OCI-M2 (cell line): ENCODE measurements at regions not wholly inside any gene's neighbourhood (a gene's known extent, or its start where the extent isn't known, plus 50 kb on each side); places are given as distances from the start of the nearest gene placed in this dataset.

Experiments
- DNase-seq: peaks from one replicate; lab custom pipeline; 2025; ENCODE audit not compliant: unreplicated experiment; lab: John Stamatoyannopoulos, UW

DNA sequence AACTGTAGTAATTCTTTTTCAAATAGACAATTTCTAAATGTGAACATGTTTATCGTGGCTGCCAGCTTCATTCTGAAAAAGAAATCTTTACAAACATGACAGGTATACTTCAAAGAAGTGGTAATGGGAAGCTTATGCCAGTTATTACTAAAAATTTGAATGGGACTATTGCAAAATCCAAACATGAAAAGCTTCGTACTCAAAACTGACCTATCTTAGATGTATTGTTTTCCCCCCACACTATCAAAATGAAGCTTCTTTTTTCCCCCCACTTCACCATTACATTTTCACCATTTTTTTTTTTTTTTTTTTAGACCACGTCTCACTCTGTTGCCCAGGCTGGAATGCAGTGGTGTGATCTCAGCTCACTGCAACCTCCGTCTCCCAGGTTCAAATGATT is 50.4 kb upstream of the SERTAD2 start:
- no peak for DNase-seq

DNA sequence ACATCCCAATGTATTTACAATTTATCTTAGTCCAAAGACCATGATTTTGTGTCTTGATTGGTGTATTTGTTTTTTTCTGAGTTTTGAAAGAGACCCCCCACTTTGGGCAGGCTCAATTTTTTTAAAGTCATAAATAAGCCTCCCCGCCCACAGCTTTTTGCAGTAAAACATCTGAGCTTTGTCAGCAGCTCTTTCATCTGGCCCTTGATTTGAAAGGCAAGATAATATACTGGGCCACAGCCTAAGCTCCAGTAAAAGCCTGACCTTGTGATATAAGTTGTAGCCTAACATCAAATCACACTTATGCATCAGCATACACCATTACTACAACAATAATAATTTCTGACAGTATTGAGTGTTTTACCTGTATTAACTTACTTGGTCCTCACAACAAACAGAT is 51.3 kb upstream of the SERTAD2 start:
- DNase-seq = no peak

DNA sequence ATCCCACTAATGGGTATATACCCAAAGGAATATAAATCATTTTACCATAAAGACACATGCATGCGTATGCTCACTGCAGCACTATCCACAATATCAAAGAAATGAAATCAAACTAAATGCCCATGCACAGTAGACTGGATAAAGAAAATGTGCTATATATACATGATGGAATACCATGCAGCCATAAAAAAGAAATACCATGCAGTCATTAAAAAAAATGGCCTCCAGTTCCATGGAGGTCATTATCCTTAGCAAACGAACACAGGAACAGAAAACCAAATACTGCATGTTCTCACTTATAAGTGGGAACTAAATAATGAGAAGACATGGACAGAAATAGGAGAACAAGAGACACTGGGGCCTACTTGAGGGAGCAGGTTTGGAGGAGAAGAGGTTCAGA is 53.6 kb upstream of the SERTAD2 start:
- no peak for DNase-seq

DNA sequence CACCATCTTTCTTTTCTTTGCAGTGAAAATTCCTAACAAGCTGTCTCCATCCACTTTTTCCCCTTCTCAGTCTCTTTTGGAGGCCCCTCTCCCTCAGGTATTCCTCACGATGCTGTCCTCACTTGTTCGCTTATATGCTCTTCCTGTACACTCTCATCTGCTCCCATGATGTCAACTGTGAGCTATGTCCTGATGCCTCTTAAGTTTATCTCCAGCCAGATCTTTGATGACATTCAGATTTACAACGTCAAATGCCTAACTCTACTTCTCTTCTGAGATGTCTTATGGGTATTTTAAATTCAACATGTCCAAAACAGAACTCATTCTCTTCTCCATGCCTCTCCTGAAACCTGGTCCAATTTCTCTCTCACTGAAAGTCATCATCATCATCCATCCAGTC is 55.1 kb upstream of the SERTAD2 start:
- no peak for DNase-seq

DNA sequence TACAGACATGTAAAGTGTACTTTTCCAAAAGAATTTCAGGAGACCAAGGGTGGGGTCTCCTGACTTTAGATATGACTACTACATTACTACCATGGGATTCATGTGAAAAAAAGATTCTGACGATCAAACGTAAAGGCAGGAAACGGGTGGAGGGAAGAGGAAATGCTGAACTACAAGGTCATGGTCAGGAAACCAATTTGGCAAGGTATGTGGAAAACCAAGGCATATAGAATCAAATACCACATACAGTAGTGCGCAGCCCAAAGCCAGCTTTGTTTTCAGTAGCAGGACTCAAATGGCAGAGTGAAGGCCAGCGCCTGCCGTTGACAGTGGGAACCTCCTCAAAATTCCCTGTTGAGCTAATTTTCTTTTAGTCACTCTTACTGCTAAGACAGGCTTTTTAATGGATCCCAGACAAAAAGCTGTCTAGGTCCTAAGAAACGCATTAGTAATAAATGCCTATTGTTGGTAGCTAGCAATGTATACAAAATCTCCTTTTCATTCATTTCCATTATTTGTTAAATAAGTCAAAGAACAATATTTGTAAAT is 57.6 kb upstream of the SERTAD2 start:
- no peak for DNase-seq

DNA sequence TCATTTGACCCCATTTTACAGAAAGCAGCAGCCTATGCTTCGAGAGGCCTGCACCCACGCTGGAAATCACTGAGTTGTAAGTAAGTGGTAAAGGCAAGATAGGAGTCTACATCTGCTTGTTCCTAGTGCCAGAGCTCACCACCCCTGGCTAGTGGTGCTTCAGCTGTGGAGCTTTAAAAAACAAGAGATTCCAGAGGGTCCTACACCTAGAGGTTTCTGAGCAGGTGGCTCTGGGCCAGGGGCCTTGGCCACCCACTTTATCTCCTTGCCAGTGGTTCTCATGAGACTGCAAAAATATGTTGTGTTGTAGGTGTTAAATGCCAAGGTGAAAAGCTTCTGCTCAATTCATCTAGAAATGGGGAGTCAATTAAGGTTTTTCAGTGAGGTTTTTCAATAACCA is 60.0 kb upstream of the SERTAD2 start:
- no peak for DNase-seq

DNA sequence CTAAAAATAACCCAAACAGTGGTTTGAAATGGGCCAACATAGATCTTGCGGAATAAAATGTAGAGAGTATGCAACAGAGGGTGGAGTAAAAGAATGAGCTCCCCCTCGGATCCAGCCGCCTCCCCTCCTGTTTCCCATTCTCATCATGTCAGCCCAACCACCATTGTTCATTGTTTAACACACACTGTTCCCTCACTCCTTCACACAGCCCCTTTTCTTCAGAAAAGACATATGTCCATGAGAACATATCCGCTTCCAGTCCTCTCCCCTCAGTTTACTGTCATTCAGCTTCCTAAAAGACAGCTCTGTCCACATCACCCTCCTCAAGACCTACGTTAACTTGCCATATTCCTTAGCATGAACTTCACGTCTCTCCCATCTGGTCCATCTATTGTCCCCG is 62.9 kb upstream of the SERTAD2 start:
- no peak for DNase-seq

DNA sequence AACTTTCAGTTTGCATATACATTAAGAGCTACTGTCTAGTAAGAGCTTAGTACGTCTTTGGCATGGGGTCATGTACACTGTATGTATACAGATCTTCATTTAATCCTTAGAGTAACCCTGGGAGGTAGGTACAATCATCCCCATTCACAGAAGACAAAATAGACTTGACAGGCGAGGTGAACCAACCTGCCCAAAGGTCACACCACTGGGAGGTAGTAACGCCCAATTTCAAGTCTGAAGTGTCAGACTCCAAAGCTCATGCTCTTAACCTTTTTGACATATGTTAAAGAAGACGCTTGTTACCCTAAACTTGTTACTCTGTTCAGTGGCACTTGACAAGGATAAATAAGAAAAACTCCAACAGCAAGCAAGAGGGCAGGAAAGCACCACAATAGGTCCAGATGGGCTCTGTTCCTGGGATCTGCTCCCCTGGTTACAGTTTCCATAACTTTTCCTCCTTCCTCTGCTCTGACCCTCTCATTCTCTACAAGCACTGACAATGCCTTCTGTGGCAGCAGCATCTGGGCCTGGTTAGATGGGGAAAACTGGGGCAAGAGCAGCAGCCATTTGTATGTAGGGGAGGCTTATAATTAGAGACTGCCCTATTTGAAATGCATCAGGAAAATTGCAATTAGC is 64.7 kb upstream of the SERTAD2 start:
- DNase-seq = no peak

DNA sequence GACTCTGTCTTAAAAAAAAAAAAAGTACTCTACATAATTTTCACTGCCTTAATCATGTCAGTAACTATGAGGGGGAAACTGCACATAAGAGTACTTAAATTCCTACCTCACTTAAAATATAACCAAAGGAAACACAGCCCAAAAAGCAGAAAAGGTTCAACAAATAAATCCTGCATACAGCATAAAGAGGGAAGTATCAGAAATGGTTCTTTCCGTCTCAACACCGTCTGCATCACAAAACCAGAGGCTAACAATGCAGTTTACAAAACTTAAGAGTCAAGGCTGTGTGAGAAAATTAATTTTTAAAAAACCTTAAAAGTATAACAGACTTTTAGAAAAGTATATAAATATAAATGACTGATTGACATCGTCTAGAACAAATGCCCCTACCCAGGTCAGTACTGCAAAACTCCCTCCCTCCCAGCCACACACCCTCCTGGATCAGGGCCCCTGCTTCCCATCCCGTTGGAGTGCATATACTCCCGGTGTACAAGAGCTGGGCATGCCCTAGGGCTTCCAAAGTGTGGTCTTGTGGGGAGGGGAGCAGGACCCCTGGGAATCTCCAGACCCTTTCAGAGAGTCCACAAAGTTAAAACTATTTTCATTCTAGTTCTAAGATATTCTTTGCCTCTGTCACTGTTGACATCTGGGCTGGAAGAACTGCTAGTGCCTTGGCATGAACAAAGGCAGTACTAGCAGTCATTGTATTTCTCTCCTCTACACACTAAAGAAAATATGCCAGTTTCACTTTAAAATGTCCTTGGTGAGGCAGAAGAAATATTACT is 67.0 kb upstream of the SERTAD2 start:
- DNase-seq = no peak

DNA sequence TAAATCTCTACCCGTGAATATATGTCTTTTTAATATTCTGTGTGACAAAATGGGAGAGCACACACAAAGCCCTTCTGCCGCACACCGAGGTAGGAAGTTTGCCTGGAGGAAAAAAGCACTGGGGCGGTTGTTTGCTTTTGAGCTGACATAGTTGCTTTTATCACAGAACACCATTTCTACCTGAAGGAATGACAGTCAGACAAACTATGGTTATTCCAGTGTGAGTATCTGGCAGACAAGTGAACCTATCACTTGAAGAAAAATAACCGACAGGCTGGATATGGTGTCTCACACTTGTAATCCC is 67.6 kb upstream of the SERTAD2 start:
- DNase-seq = no peak

DNA sequence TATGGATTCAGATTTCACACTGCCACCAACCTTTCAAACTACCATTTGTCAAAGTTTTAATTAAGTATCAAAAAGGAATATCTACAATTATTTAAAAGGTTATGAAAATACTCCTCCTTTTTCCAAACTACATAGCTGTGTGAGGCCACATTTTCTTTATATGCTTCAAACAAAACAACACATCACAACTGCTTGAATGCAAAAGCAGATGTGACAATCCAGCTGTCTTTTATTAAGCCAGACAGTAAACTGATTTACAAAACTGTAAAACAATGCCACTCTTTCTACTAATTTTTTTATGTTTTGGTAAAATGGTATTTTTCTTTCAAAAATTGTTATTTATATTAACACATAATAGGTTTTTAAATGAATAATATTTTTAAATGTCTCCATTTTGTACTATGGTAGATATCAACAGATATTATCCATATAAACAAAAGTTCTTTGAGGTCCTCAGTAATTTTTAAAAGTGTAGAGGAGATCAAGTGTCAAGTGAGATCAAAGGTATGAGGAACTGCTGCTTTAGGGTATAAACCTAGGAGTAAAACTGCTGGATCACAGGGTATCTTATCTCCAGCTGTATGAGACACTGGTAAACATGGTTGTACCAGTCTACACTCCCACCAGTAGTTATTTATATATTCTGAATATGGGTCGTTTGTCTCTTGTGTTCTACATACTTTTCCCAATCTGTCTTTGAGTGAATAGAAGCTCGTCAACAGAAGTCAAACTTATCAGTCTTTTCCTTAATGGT is 68.8 kb upstream of the SERTAD2 start:
- DNase-seq = no peak

DNA sequence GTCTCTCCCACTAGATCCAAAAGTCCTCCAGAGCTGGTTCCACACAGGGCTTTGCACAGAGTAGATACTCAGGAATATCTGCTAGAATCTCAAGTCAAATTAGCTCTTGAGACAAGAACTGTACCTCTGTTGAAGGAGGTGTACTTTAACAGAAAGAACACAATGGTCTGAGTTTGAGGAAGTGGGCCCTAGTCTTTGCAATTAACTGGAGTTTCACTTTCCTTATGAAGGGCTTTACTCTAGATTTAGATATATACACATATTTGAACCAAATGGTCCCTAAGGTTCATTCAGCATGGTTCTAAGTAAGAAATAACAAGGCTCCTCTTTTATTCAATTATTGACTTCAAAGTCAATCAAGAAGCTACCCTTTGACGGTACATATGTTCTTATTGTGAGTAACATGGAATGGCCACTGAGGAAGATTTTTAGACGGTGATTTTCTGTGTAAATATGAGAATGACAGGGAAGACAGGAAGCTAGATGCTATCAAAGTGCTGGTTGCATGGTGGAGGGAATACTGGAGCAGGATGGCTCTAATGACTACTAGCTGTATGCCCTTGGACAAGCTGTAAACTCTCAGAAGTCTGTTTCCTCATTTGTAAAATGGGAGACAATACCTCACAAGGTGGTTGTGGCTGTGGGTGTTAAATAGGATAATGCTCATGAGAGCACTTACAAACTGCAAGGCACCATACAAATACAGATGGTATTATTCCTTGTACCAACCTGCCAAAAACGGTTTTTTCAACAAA is 73.5 kb upstream of the SERTAD2 start:
- no peak for DNase-seq

DNA sequence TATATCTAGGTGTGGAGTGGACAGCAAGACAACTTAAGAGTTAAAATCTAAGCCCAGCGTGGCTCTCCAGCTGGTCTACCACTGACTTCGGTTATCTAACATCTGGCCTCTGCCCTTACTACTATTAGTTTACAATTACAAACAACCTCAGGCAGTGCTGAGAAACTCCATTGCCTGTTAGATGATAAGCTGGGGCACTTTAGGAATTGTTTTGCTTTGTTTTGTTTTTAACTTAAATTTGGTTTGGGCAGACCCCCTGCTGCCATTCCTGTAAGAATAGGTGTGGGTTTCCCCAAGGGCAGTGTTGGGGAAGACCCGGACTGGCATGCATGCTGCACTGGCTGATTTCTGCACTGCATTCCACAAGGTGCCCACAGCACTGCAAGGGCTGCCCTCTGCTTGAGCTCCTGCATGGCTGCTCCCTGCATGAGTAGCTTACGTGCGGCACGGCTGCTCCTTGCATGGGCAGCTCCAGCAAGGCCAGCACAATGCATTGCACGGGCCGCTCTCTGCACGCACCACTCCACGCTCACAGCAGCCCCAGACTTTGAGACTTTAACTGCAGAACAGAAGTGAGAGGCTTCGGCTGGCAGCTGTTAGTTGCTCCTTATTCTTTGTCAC is 74.2 kb upstream of the SERTAD2 start:
- DNase-seq = no peak

DNA sequence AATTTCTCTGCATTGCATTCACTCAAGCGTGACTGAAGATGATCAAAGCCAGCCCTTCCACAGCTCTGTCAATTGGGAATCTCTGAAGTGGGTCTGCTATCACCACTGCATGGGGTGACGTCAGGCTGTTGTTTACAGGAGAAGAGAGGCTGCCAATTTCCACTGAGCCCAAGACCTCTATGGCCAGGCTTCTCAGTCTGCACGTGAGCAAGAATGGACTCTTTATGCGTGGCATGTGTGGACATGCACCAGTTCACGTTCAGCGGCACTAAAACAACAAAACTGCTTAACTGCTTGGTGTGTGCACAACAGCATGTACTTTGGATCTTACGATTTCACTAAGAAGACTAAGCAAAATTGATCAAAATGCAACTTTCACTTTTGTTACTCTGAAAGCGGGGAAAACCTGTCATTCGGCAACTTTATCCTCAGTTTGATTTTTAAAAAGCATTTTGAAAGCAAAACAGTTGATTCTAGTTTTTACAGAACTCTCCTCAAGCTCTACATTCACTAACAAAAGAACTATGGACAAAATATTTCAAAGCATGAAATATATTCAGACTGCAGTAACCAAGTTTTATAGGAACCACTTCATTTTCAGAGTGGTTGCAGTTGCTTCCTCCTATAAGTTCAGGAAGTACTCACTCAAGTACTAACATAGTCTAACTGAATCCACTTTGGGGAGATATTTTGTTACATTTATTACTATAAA is 77.0 kb upstream of the SERTAD2 start:
- DNase-seq = no peak

DNA sequence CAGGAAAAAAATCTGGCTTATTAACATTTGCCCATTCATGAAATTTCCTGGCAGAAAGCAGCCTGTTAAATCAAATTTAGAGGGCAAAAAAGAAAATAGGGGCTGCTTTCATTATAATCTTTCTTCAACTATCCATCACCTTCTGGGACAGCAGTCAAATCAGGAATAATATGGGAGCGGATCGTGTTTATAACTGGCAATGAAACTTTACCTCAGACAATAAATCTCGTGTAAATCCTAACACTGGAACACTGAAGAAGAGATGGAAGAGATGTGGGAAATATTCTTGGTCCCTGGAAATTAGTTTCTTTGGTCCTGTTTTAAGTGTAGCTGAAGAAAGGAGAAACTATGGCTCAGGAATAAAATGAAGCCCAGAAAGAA is 77.5 kb upstream of the SERTAD2 start:
- no peak for DNase-seq

DNA sequence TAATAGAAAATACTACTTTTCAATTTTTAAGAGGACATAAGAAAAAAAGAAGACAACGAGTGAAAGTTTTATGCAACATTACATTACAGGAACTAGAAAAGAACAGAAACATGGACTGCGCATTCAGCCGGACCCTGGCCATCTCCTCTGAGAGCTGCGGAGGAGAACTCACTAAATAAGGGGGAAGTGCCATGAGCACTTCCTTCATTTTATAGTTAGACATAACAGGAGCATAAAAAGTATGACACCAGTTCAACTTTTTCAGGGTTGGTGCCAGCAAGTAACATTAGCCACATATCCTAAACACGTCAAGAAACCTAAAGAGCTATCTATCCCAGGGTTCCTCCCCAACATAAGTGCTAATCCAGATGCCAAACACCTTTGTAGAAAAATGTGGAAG is 78.0 kb upstream of the SERTAD2 start:
- no peak for DNase-seq

DNA sequence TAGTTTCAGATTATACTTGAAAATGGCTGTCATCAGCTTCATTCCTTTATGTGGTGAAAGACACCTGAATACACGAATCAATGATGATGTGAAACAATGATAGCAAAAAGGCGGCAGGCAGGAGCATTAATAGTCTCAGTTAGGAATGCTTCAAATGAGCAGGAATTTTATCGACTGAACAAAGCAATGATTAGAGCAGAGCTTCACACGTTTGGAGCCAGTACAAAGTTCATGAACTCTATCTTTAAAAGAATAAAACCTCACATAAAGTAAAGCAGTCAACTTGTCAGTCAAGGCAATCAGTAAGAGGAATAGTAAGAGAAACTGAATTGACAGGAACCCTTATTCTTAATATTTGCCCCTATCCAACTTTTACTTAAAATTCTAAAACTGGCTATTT is 78.4 kb upstream of the SERTAD2 start:
- no peak for DNase-seq

DNA sequence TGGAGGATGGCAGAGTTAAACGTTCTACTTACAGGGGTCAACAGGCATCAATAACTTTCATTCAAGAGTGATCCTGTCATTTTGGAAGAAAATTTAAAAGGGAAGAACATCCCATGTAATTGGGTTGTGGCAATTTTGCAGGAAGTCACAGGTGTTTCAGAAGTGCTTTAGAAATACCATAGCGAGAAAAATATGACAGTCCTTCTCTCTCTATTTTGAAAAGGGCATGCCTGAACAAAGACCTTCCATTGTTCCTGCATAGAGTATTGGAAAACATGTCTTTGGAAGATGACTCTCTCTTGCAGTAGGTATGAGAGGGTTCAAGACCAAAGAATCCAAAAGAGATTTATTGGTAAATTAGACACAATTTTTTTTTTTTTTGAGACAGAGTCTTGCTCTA is 81.8 kb upstream of the SERTAD2 start:
- no peak for DNase-seq

DNA sequence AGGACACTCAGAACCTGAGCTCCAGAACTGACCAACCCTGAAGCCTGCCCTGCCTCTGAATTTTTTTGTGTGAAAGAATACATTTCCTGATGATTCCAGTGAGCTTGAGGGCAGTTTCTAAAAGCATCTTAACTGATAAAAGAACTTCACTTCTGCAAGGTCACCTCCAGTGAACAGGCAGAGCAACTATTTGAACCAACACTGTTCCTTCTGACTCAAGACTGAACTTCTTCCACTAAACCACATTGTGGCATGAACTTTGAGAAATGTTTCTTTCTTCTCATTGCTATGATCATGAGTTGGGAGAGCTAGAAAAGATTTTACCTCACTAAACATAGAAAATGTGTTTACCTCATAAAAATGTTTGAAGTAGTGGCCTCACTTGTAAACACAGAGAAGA is 83.8 kb upstream of the SERTAD2 start:
- DNase-seq = no peak

DNA sequence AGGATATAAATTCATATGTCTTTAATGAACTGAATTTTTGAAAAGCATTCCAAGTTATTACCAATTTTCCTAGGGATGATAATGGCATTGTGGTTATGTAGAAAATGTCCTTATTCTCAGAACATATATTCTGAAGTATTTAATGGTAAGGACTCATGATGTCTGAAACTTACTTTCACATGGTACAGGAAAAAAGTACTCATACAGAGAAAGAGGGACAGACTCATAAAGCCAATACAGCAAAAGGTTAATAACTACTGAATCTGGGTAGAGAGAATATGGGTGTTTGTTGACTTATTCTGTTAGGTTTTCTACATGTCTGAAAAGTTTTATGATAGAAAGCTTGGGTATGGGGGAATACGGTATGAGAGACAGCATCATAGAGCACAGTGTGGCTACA is 84.3 kb upstream of the SERTAD2 start:
- DNase-seq = no peak
